Smooth muscle cell (in vitro differentiated cells): ENCODE measurements at regions not wholly inside any gene's neighbourhood (a gene's known extent, or its start where the extent isn't known, plus 50 kb on each side); places are given as distances from the start of the nearest gene placed in this dataset.

ENCODE experiments used
- DNase-seq: peaks from one replicate; lab custom pipeline; 2025; ENCODE audit not compliant: unreplicated experiment; lab: John Stamatoyannopoulos, UW
- H2AFZ ChIP-seq: fragments of 200-600 bp; sonication (generic); 2 replicates; pipeline ENCODE4 v1.6.0; 2016; ENCODE audit warnings: antibody characterized with exemption, low read depth, mild to moderate bottlenecking
- H3F3A ChIP-seq: fragments of 200-600 bp; sonication (generic); 2 replicates; pipeline ENCODE4 v1.6.0; 2017; ENCODE audit warnings: antibody characterized with exemption, low read depth
- H3K27ac ChIP-seq: fragments of 200-600 bp; sonication (generic); 2 replicates; pipeline ENCODE4 v1.5.1; 2016; ENCODE audit warnings: low read depth, mild to moderate bottlenecking
- H3K27me3 ChIP-seq: fragments of 200-600 bp; sonication (generic); 2 replicates; pipeline ENCODE4 v1.6.1; 2016; ENCODE audit warnings: low read depth, mild to moderate bottlenecking
- H3K36me3 ChIP-seq: fragments of 200-600 bp; sonication (generic); 2 replicates; pipeline ENCODE4 v1.5.1; 2016; ENCODE audit warnings: low read depth
- H3K4me1 ChIP-seq: fragments of 200-600 bp; sonication (generic); 2 replicates; pipeline ENCODE4 v1.5.1; 2016; ENCODE audit warnings: low read depth
- H3K4me2 ChIP-seq: fragments of 200-600 bp; sonication (generic); 2 replicates; pipeline ENCODE4 v1.6.0; 2016; ENCODE audit warnings: mild to moderate bottlenecking
- H3K4me3 ChIP-seq: fragments of 200-600 bp; sonication (generic); 2 replicates; pipeline ENCODE4 v1.5.1; 2016; ENCODE audit warnings: mild to moderate bottlenecking
- H3K79me2 ChIP-seq: fragments of 200-600 bp; sonication (generic); 2 replicates; pipeline ENCODE4 v1.6.0; 2016; ENCODE audit warnings: low read depth, mild to moderate bottlenecking
- H3K9ac ChIP-seq: fragments of 200-600 bp; sonication (generic); 2 replicates; pipeline ENCODE4 v1.6.0; 2016; ENCODE audit warnings: low read depth
- H3K9me3 ChIP-seq: fragments of 200-600 bp; sonication (generic); replicated peaks from 2 replicates; pipeline ENCODE4 v1.5.1; 2016; ENCODE audit warnings: low read depth
- H4K20me1 ChIP-seq: fragments of 200-600 bp; sonication (generic); 2 replicates; pipeline ENCODE4 v1.6.0; 2016; ENCODE audit warnings: low read depth
- CTCF ChIP-seq: fragments of 200-600 bp; sonication (generic); IDR thresholded peaks from 2 replicates; pipeline ENCODE4 v1.5.1; 2017; ENCODE audit warnings: borderline replicate concordance, mild to moderate bottlenecking, antibody characterized with exemption; ENCODE audit not compliant: insufficient read depth, poor library complexity, severe bottlenecking
- WGBS: methylation state at CpG from one replicate; pipeline ENCODE4 v1.1.7; 2016; ENCODE audit warnings: low lambda C conversion rate; 5-methylcytosine and 5-hydroxymethylcytosine counted together

GRCh38 chr2:128820452-128820851, 501.8 kb upstream of the HS6ST1 start:
- no peaks in the 10 kb centered on the region for H4K20me1 ChIP-seq
- 87% methylated on average over 4 of the region's 4 CpGs for WGBS
- H3K27me3 ChIP-seq: no peaks in the 10 kb centered on the region
- no peak for DNase-seq
- no peak overlapping the region for H3K4me3 ChIP-seq
- H3F3A ChIP-seq: no peaks in the 10 kb centered on the region
- no peak overlapping the region for H2AFZ ChIP-seq
- H3K9me3 ChIP-seq: no peaks in the 10 kb centered on the region
- no peaks in the 10 kb centered on the region for H3K36me3 ChIP-seq
- H3K4me2 ChIP-seq: no peak overlapping the region
- no peaks in the 10 kb centered on the region for H3K79me2 ChIP-seq
- H3K27ac ChIP-seq: no peak overlapping the region
- no peaks in the 10 kb centered on the region for H3K4me1 ChIP-seq
- H3K9ac ChIP-seq: no peak overlapping the region
- no peak for TF ChIP-seq CTCF

GRCh38 chr2:128821010-128821409, 502.3 kb upstream of the HS6ST1 start:
- Histone ChIP-seq H4K20me1 (no peaks in the 10 kb centered on the region), H3K4me2 (no peak overlapping the region), H3F3A (no peaks in the 10 kb centered on the region), H3K4me3 (no peak overlapping the region), H3K36me3 (no peaks in the 10 kb centered on the region), H3K79me2 (no peaks in the 10 kb centered on the region), H2AFZ (no peak overlapping the region), H3K27ac (no peak overlapping the region), H3K9me3 (no peaks in the 10 kb centered on the region), H3K4me1 (no peaks in the 10 kb centered on the region), H3K9ac (no peak overlapping the region), H3K27me3 (no peaks in the 10 kb centered on the region)
- DNase-seq: no peak
- whole genome bisulfite sequencing: 73% methylated on average over 1 of the region's 1 CpG
- no peak for TF ChIP-seq CTCF

- 53% methylated on average over 8 of the region's 8 CpGs for WGBS
- Histone ChIP-seq H3K9me3 (no peaks in the 10 kb centered on the region), H3K4me1 (peaks cover 8% of the 10 kb centered on the region), H3K27ac (no peak overlapping the region), H3F3A (no peaks in the 10 kb centered on the region), H3K9ac (no peak overlapping the region), H3K36me3 (no peaks in the 10 kb centered on the region), H3K4me3 (no peak overlapping the region), H3K27me3 (no peaks in the 10 kb centered on the region), H4K20me1 (no peaks in the 10 kb centered on the region), H2AFZ (no peak overlapping the region), H3K79me2 (no peaks in the 10 kb centered on the region), H3K4me2 (no peak overlapping the region)
- TF ChIP-seq CTCF: no peak
- DNase-seq: no peak
Measured at GRCh38 chr2:128832946-128833663, 514.4 kb upstream of the HS6ST1 start.

GRCh38 chr2:128833664-128834027, 515.0 kb upstream of the HS6ST1 start:
- no peak overlapping the region for H3K9ac ChIP-seq
- H3K9me3 ChIP-seq: no peaks in the 10 kb centered on the region
- TF ChIP-seq CTCF: no peak
- H2AFZ ChIP-seq: no peak overlapping the region
- 92% methylated on average over 6 of the region's 6 CpGs for WGBS
- no peak for DNase-seq
- H3K4me3 ChIP-seq: no peak overlapping the region
- no peak overlapping the region for H3K27ac ChIP-seq
- H3K27me3 ChIP-seq: no peaks in the 10 kb centered on the region
- no peak overlapping the region for H3K4me2 ChIP-seq
- H3K4me1 ChIP-seq: peaks cover 8% of the 10 kb centered on the region
- no peaks in the 10 kb centered on the region for H4K20me1 ChIP-seq
- no peaks in the 10 kb centered on the region for H3F3A ChIP-seq
- H3K36me3 ChIP-seq: no peaks in the 10 kb centered on the region
- H3K79me2 ChIP-seq: no peaks in the 10 kb centered on the region
